Endothelial cell of umbilical vein (primary cell): ENCODE measurements at regions not wholly inside any gene's neighbourhood (a gene's known extent, or its start where the extent isn't known, plus 50 kb on each side); places are given as distances from the start of the nearest gene placed in this dataset.

Source experiments
- BruUV-seq: library from RNA; stranded (reverse); fragments of 400-500 nt; replicated peaks from 2 replicates; lab custom pipeline; 2021; lab: Mats Ljungman, UMichigan
- CTCF ChIA-PET: fragments of 300-600, 350-600 bp; sonication (Branson Sonifier 250); formaldehyde crosslinking; loops from one replicate; lab custom pipeline; 2021; ENCODE audit warnings: antibody characterized with exemption, inconsistent platforms; lab: Charles Lee
- POLR2A ChIA-PET: fragments of 300-600, 350-600 bp; sonication (Branson Sonifier 250); formaldehyde crosslinking; loops from one replicate; lab custom pipeline; 2021; ENCODE audit warnings: antibody characterized with exemption, inconsistent platforms; lab: Charles Lee
- DNase-seq: peaks from one replicate; pipeline ENCODE4 v3.0.0-alpha.2; 2011; ENCODE audit warnings: low read depth, low spot score
- FAIRE-seq: peaks from 2 replicates; lab custom pipeline; 2011; peaks lifted over from hg19 to GRCh38; lab: Jason Lieb, UNC
- H2AFZ ChIP-seq: 2 replicates; pipeline ENCODE4 v1.6.0; 2012; ENCODE audit warnings: low read depth, low read length, control low read depth, inconsistent platforms
- H3K27ac ChIP-seq: 2 replicates; pipeline ENCODE4 v1.5.1; 2011; ENCODE audit warnings: low read depth, mild to moderate bottlenecking, control low read depth, low read length, moderate library complexity; ENCODE audit not compliant: insufficient read depth
- H3K27me3 ChIP-seq, 2 experiments: 2 replicates each; pipeline versions ENCODE4 v1.6.0 to v1.6.1; 2011; ENCODE audit warnings: low read length in 2 of 2, mixed read lengths in 1 of 2; ENCODE audit not compliant: control insufficient read depth in 2 of 2, insufficient read depth in 2 of 2
- H3K36me3 ChIP-seq, 2 experiments: 2 replicates in 1 of 2; 3 replicates in 1 of 2; pipeline ENCODE4 v1.5.1; 2011; ENCODE audit warnings: low read length in 2 of 2, mild to moderate bottlenecking in 1 of 2, moderate library complexity in 1 of 2; ENCODE audit not compliant: control insufficient read depth in 2 of 2, insufficient read depth in 2 of 2; ENCODE audit errors: extremely low read depth in 1 of 2
- H3K4me1 ChIP-seq: 3 replicates; pipeline ENCODE4 v1.5.1; 2011; ENCODE audit warnings: mild to moderate bottlenecking, low read length; ENCODE audit not compliant: control insufficient read depth, insufficient read depth; ENCODE audit errors: extremely low read depth
- H3K4me2 ChIP-seq: 2 replicates; pipeline ENCODE4 v1.6.1; 2011; ENCODE audit warnings: low read length, control low read depth, mixed read lengths; ENCODE audit not compliant: insufficient read depth
- H3K4me3 ChIP-seq, 3 experiments: fragments of 200-600 bp in 1 of 3; sonication (generic), shearing (Covaris generic) in 1 of 3; replicated peaks in 1 of 3; 2 replicates each; pipeline ENCODE4 v1.5.1; 2011 to 2016; ENCODE audit warnings: control low read depth in 3 of 3, low read length in 3 of 3, mild to moderate bottlenecking in 2 of 3, inconsistent platforms in 1 of 3, low read depth in 1 of 3, moderate library complexity in 1 of 3; ENCODE audit not compliant: insufficient read depth in 1 of 3
- H3K79me2 ChIP-seq: 2 replicates; pipeline ENCODE4 v1.6.0; 2012; ENCODE audit warnings: low read length, inconsistent platforms; ENCODE audit not compliant: control insufficient read depth, insufficient read depth
- H3K9ac ChIP-seq: replicated peaks from 2 replicates; pipeline ENCODE3; 2011; ENCODE audit warnings: low read length, control low read depth; ENCODE audit not compliant: insufficient read depth; ENCODE audit errors: extremely low read depth
- H3K9me1 ChIP-seq: replicated peaks from 3 replicates; pipeline ENCODE4 v1.6.0; 2011; ENCODE audit warnings: mild to moderate bottlenecking, low read length; ENCODE audit not compliant: control insufficient read depth, insufficient read depth; ENCODE audit errors: extremely low read depth
- H3K9me3 ChIP-seq: replicated peaks from 2 replicates; pipeline ENCODE4 v1.5.1; 2012; ENCODE audit warnings: low read length, inconsistent platforms; ENCODE audit not compliant: control insufficient read depth, insufficient read depth
- H4K20me1 ChIP-seq: replicated peaks from 2 replicates; pipeline ENCODE3; 2011; ENCODE audit warnings: mild to moderate bottlenecking, low read length; ENCODE audit not compliant: control insufficient read depth, insufficient read depth; ENCODE audit errors: extremely low read depth
- EZH2 ChIP-seq: IDR thresholded peaks from 2 replicates; pipeline ENCODE4 v1.6.1; 2012; ENCODE audit warnings: borderline replicate concordance, low read depth, mild to moderate bottlenecking, moderate library complexity, low read length, inconsistent platforms; ENCODE audit not compliant: severe bottlenecking
- FOS ChIP-seq: IDR thresholded peaks from 2 replicates; pipeline ENCODE4 v1.6.1; 2011; ENCODE audit warnings: mild to moderate bottlenecking, low read length, moderate library complexity, borderline replicate concordance; ENCODE audit not compliant: insufficient read depth
- GATA2 ChIP-seq: IDR thresholded peaks from 2 replicates; pipeline ENCODE4 v1.7.0; 2011; ENCODE audit warnings: low read depth, mild to moderate bottlenecking, moderate library complexity, mixed read lengths, low read length; ENCODE audit not compliant: insufficient read length, insufficient read depth
- JUN ChIP-seq: IDR thresholded peaks from 2 replicates; pipeline ENCODE4 v1.6.1; 2011; ENCODE audit warnings: borderline replicate concordance, low read depth; ENCODE audit not compliant: insufficient read length, insufficient read depth
- MYC ChIP-seq: IDR thresholded peaks from one replicate; pipeline ENCODE4 v1.6.1; 2011; ENCODE audit warnings: mild to moderate bottlenecking, low read depth, low read length
- POLR2A ChIP-seq: IDR thresholded peaks from 2 replicates; pipeline ENCODE4 v1.6.1; 2012; ENCODE audit warnings: low read depth, mild to moderate bottlenecking, control low read depth, low read length
- POLR2AphosphoS5 ChIP-seq: IDR thresholded peaks from 2 replicates; pipeline ENCODE4 v1.6.1; 2012; ENCODE audit warnings: low read depth, mild to moderate bottlenecking, control low read depth, low read length, moderate library complexity; ENCODE audit not compliant: insufficient read depth
- dilution Hi-C: fragments of 300-500 bp; cut with MboI; formaldehyde crosslinking; loops from one replicate; pipeline ENCODE4 v1.15.0; 2019; ENCODE audit warnings: low sequenced_read_pairs; ENCODE audit not compliant: extremely low pct_ligation_motif_present
- intact Hi-C: fragments of 100-400 bp; cut with micrococcal nuclease; formaldehyde crosslinking; loops from one replicate; pipeline ENCODE4 v1.10.0; 2022
- TF ChIP-seq, protein P1 (sequence below): IDR thresholded peaks from 2 replicates; pipeline ENCODE4 v1.6.1; 2011; ENCODE audit not compliant: insufficient read depth, insufficient read length
- TF ChIP-seq, protein P2 (sequence below), 2 donors: IDR thresholded peaks; 1 replicate in 1 of 2; 2 replicates in 1 of 2; pipeline ENCODE4 v1.5.1; 2011; ENCODE audit warnings: low read length in 2 of 2, mild to moderate bottlenecking in 2 of 2, moderate library complexity in 2 of 2, control low read depth in 1 of 2, inconsistent platforms in 1 of 2, low read depth in 1 of 2; ENCODE audit not compliant: insufficient read depth in 1 of 2; ENCODE audit errors: extremely low read depth in 1 of 2

DNA sequence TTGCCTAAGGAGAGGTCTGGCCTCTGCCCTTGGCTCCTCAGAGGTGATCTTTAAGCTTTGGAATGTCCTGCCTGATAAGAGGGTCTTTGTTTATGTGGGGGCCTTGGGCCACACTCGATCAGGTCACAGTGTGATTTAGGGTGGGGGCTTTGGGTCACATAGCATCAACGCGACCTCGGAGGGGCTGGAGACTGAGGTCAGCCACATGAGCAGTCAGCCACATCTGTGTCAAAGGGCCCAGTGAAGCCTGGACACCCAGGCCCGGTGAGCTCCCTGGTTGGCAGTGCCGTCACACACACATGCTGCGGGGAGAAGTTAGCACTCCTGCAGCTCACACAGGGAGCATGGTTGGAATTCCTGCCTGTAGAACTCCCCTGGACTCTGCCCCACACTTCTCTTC, 345.0 kb downstream of the NPHP4 start:
- FAIRE-seq = no peak
- POLR2A ChIA-PET = no interaction called here
- dilution Hi-C loops = no loop called here

More for the DNA sequence above, 345.0 kb downstream of the NPHP4 start:
- H3K27me3 ChIP-seq = no peaks in the 10 kb centered on the region
- no peak overlapping the region for H3K4me3 ChIP-seq
- no peaks in the 10 kb centered on the region for H3K9me3 ChIP-seq
- H3K79me2 ChIP-seq = no peaks in the 10 kb centered on the region
- CTCF ChIA-PET = no interaction called here
- no peaks in the 10 kb centered on the region for H4K20me1 ChIP-seq
- BruUV-seq = no TSS peak
- DNase-seq = no peak
- no peak overlapping the region for H2AFZ ChIP-seq
- no peaks in the 10 kb centered on the region for H3K4me1 ChIP-seq
- H3K27ac ChIP-seq = no peak overlapping the region
- no peak overlapping the region for H3K4me2 ChIP-seq
- intact Hi-C loops = no loop called here
- H3K36me3 ChIP-seq = no peaks in the 10 kb centered on the region
- H3K9ac ChIP-seq = no peak overlapping the region
- H3K9me1 ChIP-seq = no peaks in the 10 kb centered on the region
- TF ChIP-seq JUN (no peak), GATA2 (no peak), POLR2AphosphoS5 (no peak), MYC (no peak), EZH2 (no peak), POLR2A (no peak), FOS (no peak)
- TF ChIP-seq, protein P1, sequence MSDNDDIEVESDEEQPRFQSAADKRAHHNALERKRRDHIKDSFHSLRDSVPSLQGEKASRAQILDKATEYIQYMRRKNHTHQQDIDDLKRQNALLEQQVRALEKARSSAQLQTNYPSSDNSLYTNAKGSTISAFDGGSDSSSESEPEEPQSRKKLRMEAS = no peak
- TF ChIP-seq, protein P2, sequence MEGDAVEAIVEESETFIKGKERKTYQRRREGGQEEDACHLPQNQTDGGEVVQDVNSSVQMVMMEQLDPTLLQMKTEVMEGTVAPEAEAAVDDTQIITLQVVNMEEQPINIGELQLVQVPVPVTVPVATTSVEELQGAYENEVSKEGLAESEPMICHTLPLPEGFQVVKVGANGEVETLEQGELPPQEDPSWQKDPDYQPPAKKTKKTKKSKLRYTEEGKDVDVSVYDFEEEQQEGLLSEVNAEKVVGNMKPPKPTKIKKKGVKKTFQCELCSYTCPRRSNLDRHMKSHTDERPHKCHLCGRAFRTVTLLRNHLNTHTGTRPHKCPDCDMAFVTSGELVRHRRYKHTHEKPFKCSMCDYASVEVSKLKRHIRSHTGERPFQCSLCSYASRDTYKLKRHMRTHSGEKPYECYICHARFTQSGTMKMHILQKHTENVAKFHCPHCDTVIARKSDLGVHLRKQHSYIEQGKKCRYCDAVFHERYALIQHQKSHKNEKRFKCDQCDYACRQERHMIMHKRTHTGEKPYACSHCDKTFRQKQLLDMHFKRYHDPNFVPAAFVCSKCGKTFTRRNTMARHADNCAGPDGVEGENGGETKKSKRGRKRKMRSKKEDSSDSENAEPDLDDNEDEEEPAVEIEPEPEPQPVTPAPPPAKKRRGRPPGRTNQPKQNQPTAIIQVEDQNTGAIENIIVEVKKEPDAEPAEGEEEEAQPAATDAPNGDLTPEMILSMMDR (IDR thresholded peaks at IDR 0.05; ENCODE audit: extremely low read depth in 1 of 2, insufficient read depth in 1 of 2, low read depth in 1 of 2, low read length in 2 of 2) = no peak
